ENCODE measurements at regions not wholly inside any gene's neighbourhood (a gene's known extent, or its start where the extent isn't known, plus 50 kb on each side); places are given as distances from the start of the nearest gene placed in this dataset.

DNA sequence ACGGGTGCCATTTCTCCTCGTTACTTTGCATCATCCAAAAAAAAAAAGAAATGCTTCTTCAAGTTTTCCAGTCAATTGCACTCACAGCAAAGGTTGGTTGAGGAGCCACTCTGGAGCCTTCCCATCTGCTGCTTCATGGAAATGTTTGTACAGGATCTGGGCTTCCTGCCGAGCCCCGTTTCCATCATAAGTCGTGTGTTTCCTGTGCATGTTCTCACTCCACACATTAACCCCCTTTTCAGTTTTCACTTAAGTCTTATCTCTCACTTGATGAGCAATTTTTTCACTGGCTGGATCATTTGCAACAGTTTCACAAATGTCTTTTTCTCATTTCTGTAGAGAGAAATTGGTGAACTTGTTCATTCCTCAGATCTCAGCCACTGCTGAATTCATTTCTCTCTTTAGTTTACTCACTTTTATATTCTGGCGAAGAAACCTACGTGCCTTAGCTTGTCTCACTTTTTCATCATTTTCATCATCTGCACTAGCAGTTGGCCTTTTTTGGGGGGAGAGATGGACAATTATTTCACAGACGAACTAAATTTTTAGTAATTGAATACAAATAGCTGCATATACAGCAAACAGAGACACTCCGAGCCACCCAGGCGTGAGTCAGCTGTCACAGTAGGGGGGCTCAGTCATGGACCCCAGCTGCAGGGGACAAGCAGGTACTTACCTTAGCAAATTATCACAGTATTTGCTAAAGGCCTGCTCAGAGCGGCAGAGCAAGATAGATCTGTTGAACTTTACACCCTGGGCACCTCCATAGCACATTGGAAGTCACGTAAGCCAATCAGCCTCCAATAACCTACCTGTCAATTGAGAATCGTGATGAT, 750.8 kb upstream of the ID2 start:
- DNase-seq (ENCODE audit: low read depth), result no peak

DNA sequence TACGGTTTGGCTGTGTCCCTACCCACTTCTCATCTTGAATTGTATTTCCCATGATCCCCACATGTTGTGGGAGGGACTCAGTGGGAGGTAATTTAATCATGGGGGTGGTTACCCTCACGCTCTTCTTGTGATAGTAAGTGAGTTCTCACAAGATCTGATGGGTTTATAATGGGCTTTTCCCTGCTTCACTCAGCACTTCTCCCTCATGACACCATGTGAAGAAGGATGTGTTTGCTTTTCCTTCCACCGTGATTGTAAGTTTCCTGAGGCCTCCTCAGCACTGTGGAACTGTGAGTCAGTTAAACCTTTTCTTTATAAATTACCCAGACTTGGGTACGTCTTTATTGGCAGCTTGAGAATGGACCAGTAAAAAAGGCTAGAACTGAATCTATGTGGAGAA, 750.0 kb upstream of the ID2 start:
- DNase-seq (ENCODE audit: low read depth), result no peak

DNA sequence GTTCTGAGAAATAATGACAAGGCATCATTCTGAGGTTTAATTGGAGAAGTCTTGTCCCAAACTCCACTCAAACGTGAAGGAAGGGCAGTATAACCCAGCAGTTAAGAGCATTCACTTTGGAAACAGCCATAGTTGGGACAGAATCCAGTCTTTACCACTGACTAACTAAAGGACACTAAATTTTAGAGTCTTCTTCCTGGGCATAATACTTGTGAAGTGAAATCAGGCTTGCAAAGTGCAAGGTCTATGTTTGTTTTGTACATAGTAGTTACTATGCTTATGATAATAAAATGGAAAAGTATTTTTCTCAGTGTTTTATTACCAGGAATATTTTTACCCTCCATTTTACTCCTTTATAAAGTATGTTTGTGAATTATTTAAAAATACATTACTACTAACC, 748.2 kb upstream of the ID2 start:
- DNase-seq (ENCODE audit: low read depth), result no peak

DNA sequence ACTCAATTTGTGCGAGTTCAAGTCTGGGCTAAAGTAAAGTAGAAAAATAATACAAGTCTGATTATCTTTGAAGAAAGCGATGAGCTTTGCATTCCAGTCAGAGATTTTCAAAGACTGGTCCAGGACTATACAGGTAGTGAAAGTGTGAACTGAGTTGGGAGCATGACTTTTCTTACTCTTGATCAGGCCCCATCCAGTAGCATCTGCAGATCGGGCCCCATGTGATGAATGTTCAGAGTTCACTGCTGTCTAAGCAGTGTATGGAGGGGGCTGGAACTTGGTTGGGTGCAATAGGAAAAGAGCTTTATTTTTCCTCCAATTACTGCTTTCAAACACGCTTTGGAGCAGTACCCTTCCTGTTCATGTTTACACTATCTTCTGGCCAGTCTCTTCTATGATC, 747.4 kb upstream of the ID2 start:
- DNase-seq (ENCODE audit: low read depth), result no peak

DNA sequence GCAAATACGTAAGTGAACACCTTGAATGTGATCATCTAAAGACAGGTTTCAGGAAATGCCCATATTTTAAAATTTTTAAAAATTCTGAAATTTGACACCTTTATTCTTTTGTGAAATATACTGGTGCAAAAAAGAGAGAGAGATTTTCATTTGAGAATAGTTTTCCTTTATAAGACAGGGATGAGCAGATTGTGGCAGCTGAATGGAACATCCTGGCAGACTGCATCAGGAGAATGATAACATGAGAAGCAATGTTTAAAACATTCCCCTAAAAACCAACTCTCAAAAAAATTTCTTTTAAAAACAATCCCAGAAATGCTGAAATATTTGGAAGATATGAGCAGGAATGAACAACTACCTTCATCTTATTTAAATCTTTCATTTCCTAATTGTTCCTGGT, 744.8 kb upstream of the ID2 start:
- DNase-seq (ENCODE audit: low read depth), result no peak

DNA sequence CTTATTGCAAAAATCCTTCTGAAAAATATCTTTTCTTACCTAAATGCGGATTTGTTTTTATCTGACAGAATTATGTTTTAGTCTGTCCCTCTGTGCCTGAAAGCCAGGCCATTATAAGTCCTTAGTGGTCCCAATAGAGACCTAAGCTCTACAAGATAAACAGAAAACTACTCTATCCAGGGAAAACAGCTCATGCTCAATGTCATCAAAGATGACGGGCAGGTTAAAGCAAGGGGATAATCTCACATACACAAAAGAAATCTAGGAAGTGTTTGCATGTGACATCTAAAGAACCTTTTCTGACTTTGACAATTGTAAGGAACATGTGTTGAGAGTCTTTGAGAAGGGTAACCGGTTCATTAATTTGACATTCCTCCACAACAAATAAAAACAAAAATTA, 741.1 kb upstream of the ID2 start:
- DNase-seq (ENCODE audit: low read depth), result no peak

DNA sequence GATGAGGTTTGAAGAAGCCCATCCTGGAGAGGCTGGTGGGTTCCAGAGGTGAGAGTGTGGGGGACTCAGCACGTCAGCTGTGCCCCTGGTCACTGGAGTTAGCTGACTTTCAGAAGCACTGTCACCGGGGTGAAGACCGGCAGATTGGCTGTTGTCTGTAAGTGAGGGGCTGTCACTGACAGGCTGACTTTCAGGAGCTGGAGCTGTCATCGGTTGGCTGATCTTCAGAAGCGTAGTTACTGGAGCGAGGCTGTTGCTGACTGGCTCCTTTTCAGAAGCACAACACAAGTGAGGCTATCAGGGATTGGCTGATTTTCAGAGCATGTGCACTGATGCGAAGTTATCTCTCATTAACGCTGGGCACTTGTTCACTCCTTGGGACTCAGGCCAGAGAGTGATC, 738.4 kb upstream of the ID2 start:
- no peak for DNase-seq (ENCODE audit: low read depth)

DNA sequence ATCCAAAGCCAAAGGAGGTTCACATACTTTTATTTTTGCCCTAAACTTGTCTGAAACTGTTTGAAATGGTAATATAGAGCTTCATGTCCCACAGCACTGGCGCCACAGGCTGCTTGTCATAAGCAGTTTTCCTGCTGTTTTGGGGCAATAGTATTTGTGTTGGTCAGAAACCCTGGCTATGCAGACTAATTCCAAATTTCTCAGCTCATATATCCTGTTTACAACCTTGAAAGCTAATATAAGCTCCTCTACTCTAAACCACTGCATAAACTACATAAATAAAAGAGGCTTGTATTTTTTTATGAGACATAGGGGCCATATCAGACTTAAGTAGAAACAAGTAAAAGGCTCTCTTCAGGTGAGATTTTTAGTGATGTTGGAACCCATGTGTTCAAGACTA, 736.8 kb upstream of the ID2 start:
- DNase-seq (ENCODE audit: low read depth), result no peak

DNA sequence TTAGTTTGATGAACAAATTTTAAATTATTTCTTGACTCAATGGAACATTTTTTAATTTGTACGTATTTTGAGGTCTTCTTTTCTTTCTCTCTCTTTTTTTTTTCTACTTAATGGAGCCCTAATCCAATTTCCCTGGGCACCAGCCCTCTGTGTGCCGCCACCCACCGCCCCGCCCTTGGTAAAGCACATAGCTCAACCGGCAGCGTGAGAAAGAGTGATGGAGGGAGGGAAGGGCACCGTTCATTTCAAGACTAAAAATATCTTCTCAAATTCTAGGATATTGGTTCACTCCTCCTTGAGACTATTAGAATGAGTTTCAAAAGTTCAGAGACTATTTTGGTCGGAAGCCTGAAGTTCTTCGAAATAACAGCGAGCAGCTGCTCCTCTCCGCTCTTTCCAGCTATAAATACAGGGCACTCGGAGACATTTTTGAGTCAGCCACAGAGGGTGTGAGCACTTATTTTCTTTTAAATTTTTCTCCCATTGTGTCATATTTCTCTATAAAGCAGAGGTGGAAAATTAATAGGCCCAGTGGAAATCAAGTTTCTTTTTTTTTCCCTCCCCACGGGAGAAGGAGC, 731.7 kb upstream of the ID2 start:
- DNase-seq (ENCODE audit: low read depth), result no peak

DNA sequence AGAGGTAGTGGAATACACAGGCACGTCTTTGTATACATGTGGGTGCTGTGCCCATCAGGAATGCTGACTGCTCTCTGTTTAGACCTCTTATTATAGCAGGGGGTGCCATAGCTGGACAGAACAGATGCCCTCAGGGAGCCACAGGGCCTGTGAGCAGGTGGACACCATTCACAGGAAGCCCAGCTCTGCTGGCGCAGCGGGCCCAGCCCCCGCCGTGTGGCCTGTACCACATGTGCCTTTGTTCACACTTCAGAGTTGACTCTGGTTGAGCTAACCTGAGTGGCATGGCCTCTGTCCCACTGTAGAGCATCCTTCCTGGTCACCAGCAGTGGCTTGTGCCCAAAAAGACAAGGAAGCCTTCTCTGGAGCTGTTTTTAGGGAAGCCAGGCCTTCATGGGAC, 730.9 kb upstream of the ID2 start:
- no peak for DNase-seq (ENCODE audit: low read depth)

DNA sequence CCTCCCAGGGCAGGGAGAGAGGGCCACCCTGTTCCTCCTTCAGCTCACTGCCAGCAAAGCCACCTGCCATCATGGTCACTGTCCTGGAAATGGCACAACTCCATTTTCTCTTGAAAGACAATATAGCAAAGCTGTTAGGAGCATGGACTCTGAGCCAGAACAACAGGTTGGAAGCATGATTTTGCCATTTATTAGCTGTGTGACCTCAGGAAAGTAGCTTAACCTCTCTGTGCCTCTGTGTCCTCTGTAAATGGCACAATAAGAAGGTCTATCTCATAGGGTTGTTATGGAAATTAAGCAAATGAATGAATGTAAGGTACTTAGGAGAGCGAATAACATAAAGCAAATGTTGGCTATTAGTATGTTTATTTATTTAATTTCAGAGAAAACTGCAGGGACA, 730.4 kb upstream of the ID2 start:
- DNase-seq (ENCODE audit: low read depth), result no peak

DNA sequence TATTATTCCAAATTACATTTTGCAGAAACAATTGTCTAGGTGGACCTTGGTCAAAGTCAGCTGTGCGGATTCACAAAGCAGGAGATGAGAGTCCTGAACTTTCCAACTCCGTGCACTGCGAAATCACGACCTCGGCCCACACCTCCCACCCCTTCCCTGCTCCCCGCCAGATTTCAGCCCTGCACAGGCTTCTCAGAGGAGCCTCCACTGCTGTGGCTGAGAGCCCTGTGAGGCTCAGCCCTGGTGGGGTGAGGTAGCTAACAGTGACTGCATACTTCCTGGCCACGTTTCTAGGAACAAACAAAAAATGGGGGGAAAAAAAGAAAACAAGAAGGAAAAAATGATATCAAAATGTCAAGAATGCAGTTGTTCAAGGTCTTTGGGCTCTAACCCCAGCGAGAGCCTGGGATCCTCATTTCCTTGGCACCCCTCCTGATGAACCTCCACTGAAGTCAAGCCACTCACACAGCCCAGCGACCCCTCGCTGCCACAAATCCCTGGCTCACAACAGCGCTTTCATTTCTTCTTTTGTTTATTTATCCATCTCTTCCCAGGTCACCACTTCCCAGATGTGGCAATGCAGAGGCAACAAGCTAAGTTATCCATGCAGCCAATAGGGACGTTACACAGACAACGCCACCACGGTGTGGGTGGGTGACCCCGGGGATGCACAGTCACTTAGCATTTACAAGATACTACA, 729.7 kb upstream of the ID2 start:
- DNase-seq (ENCODE audit: low read depth), result no peak

DNA sequence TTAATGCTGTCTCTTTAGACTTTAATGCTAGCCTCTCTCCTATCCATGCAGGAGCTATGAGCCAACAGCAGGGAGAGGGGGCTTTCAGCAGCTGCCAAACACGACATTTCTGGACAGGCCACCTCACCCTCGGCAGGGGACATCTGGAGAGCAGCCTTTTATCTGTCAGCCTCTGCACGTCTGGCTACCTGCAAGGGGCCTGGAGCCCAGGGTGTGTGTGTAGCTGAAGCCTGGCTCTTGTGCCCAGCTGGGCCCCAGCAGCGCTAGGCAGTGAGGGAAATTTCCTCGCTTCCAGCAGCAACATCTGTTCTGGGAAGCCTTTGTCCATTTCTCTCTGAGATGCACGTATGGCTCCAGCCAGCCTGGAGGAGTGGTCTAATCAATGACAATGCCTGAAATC, 728.7 kb upstream of the ID2 start:
- DNase-seq (ENCODE audit: low read depth), result no peak

DNA sequence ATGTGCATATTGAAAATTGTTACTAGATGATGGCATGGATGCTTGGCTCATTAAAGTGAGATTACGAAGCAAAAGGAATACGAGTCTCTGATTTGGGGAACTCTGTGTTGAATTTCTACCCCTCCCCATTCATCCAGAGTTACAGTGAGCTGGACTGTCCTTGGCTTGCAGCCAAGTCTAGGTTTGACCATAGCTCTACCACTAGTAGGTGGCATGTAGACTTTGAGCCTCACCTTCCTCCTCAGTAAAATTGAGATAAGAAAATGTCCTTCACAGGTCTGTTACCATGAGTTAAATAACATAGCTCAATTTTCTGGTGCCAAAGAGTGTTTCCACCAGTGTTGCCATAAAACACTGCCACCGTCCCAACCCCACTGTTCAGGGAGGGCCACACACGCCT, 727.6 kb upstream of the ID2 start:
- DNase-seq (ENCODE audit: low read depth), result no peak

DNA sequence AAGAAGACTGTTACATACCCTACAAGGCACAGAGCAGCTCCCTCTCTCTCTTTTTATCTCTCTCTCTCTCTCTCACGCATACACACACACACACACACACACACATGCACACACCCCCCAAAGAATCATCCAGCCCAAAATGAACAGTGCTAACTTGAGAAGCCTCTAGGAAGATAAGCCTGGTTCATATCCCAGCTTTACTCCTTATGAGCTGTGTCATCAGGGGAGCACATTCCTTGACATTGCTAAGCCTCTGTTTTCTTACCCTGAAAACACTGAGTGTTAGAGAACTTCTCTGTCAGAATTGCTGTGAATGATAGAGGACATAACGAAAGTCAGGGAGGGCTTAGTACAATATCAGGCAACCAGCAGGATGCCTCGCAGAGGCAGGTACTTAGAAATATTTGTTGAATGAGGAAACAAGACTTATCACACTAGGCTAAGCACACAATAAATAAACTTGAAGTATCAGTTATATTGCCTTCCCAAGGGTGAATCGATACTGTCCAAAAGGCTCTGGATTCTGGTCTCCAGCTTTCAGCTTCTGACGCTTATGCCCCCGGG, 725.6 kb upstream of the ID2 start:
- DNase-seq (ENCODE audit: low read depth), result no peak

DNA sequence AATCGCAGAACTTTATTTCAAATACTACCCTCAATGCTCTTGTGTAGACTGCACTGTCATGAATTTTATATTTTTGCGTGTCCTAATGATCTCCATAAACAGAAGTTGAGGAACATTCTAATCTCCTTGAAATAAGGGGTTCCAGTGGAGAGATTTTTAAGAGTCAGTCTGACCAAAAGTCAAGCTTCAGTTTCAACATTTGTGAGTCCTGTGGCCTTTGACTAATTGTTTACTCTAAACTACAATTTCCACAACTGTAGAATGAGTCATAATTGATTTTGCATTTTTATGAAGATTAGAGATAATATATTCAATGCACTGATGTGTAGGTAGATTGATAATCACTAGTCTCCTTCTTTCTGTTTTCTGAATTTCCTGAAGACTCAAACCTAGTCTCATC, 720.3 kb upstream of the ID2 start:
- no peak for DNase-seq (ENCODE audit: low read depth)

DNA sequence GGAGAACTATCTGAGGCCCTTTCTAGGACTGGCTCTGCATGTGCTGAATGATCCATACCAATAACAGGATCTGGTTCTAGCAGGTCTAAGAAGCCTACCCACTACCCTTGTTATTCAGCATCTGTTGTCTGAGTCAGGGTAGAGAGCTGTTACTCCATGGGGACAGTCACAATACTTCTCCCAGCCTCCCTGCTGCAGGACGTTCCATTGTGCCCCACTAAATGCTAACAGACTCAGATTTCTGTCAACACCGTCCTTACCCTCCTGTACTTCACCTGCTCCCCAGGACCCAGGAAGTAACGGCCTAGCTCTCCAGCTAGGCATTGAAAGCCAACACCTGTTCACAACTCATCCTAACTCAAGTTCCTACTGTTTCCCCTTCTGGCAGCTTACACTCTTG, 719.7 kb upstream of the ID2 start:
- DNase-seq (ENCODE audit: low read depth), result no peak

DNA sequence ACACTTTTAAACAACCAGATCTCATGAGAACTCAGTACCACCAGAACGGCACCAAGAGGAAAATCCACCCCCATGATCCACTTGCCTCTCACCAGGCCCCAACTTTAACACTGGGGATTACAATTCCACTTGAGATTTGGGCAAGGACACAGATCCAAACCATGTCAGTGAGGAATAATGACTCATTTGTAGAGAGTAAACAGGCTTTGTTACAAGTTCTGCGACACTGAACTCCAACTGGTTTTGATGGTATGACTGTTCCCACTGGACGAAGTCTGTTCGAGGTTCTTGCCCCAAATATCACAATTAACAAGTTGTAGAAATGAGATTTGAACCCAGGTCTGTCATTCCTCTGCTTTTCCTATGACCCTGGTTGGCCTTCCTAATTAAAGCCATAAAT, 718.1 kb upstream of the ID2 start:
- no peak for DNase-seq (ENCODE audit: low read depth)

DNA sequence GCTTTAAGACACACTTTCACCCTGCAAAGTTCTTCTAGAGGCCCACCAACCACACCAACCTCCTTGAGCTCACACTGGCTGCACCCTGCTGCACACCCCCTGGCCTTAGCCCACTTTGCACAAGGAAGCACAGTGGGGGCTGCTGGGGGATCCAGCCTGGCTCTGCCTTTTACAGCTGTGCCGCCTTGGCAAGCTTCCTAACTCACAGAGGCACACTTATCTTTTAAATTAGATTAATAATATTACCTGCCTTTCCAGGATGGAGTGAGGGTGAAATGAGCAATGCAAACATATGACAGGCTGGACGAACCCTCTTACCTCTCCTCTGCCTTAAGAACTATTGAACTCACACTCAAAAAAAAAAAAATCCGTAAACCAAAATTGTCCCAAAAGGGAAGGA, 715.8 kb upstream of the ID2 start:
- DNase-seq (ENCODE audit: low read depth), result no peak

DNA sequence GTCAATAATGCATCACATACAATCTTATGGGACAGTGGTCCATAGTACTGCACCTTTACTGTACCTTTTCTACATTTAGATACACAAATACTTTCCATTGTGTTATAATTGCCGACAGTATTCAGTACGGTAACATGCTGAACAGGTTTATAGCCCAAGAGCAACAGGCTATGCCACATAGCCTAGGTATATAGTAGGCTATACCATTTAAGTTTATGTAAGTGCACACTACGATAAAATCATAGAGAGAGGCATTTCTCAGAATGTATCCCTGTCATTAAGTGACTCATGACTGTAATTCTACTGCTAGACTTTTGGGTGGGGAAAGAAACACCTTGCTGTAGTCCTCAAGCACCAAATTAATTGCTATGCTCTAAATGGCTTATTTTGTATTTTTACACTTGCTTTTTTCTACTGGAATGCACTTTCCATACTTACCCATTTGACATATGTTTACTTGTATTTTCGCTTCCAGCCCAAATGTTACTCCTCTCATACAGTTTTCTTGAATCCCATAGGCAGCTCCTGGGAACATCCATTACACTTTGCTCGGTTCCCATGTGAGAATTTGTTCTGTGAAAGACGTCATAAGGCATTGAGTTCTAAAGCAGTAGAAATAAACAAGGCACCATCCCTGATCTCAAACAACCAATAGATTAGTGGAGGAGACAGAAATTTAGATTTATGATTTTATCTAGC, 714.0 kb upstream of the ID2 start:
- no peak for DNase-seq (ENCODE audit: low read depth)

DNA sequence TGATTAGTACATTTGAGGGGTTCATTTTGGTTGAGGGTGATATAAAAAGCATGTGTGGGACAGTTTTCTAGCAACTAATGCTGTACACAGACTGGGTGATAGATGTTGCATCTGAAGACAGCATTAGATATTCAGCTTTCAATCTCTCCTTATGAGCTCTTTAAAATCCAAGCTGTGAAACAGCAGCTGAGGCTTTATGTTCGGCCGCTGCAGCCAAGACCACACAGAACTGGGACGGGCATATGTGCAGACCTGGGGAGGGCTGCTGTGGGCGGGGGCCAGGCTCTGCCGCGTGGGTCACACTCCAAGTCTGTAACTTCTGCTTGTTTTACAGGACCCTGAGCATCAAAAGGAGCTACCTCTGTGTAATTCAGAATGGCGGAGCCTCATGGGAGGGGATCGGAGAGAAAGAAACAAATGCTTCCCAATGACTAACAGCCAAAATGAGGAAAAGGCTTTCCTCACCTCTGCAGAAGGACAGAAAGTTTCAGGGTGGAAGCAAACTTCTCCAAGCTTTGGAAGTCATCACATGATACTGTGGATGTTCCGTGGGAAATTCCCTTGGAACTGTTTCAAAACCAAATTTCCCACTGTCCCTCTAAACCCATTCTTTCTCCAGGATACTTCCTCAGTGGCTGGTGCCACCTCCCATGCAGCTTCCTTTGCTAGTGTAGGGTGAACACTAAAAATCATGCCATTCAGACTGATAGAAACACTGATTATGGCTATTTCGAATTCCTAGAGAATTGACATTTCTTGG, 711.9 kb upstream of the ID2 start:
- DNase-seq (ENCODE audit: low read depth), result no peak

DNA sequence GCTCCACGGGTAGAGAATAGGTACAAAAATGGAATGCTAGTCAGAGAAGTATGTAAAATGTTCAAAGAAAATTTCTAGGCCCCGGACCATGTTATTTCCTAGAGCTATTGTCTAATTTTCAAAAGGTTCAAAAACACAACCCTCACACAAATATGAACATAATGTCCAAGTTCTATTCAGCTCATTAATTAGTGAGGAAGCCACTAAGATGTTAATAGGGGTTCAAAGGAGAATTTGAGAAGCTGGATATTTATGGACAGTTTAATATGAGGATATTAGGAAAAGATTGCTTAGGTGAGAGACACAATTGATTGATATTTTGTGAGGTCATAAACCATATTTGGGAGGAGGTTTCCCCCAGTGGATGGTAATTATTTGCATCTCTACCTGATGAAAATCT, 710.6 kb upstream of the ID2 start:
- no peak for DNase-seq (ENCODE audit: low read depth)

All from activated T-cell treated with anti-CD3 and anti-CD28 coated beads for 1 hour (primary cell).